Ovary (tissue), 7 donors: ENCODE measurements at regions not wholly inside any gene's neighbourhood (a gene's known extent, or its start where the extent isn't known, plus 50 kb on each side); places are given as distances from the start of the nearest gene placed in this dataset.
"Not testable (repeated sequence)": the region's sequence is repeated elsewhere in the genome, so short reads cannot be mapped to it uniquely, and the experiment has no call there.

ENCODE experiments used
- DNase-seq, 5 donors: peaks; one replicate each; pipeline ENCODE4 v3.0.0-alpha.2; 2019 to 2020
- H3K27ac ChIP-seq, 2 donors: fragments of 200-600 bp; one replicate each; pipeline versions ENCODE4 v1.5.1 to v1.8.0; 2019 to 2022
- H3K27me3 ChIP-seq: fragments of 200-600 bp; one replicate; pipeline ENCODE4 v1.8.0; 2022
- H3K36me3 ChIP-seq: fragments of 200-600 bp; sonication (generic); one replicate; pipeline ENCODE4 v1.5.1; 2019
- H3K4me1 ChIP-seq: one replicate; pipeline ENCODE4 v1.8.1; 2013; ENCODE audit warnings: mild to moderate bottlenecking, moderate library complexity; ENCODE audit not compliant: insufficient read depth
- H3K4me3 ChIP-seq: fragments of 200-600 bp; sonication (generic); one replicate; pipeline ENCODE4 v1.5.1; 2017
- H3K9me3 ChIP-seq, 2 donors: fragments of 200-600 bp in 1 of 2; sonication (generic) in 1 of 2; one replicate each; pipeline versions ENCODE4 v1.5.1 to v1.8.1; 2013 to 2019; ENCODE audit warnings: mild to moderate bottlenecking in 1 of 2, moderate library complexity in 1 of 2
- CTCF ChIP-seq, 3 donors: fragments of 450-650 bp in 2 of 3; fragments of 200-600 bp in 1 of 3; IDR thresholded peaks; one replicate each; pipeline versions ENCODE4 v1.5.1 to v1.8.0; 2016 to 2022; ENCODE audit warnings: antibody characterized with exemption in 3 of 3, mild to moderate bottlenecking in 1 of 3
- EP300 ChIP-seq: sonication (generic); formaldehyde crosslinking; IDR thresholded peaks from one replicate; pipeline ENCODE4 v1.6.1; 2017; ENCODE audit warnings: antibody characterized with exemption
- POLR2A ChIP-seq: fragments of 450-650 bp; IDR thresholded peaks from one replicate; pipeline ENCODE4 v1.6.1; 2017; ENCODE audit warnings: antibody characterized with exemption, mild to moderate bottlenecking, moderate library complexity
- WGBS, 3 donors: extraction: QIAGEN DNeasy Blood & Tissue Kit in 1 of 3; methylation state at CpG; one replicate each; pipeline versions ENCODE4 v1.1.5 to v1.1.7; 2013 to 2017; 5-methylcytosine and 5-hydroxymethylcytosine counted together
- intact Hi-C, 4 donors: fragments of 100-400 bp; cut with DNase I; formaldehyde crosslinking; loops; one replicate each; pipeline versions ENCODE4 v1.11.0 to v1.15.1; 2022 to 2023
- donor health status: DM: no; HTN: no; CAD: no; lungs with moderate emphysema.
- donor health status: DM: no; HTN: no; CAD: no.
- donor health status: Bipolar disorder and iron deficiency.
- donor health status: DM: no; HTN: no; CAD: no.
- donor health status: DM: yes; HTN: yes; CAD: no.

- intact Hi-C loops, result no loop called here
- no peak overlapping the region for H3K27ac ChIP-seq
These were observed 140.2 kb downstream of the EMB start for GRCh38 chr5:50300878-50301277.

GRCh38 chr5:50299896-50300295 lies 141.2 kb downstream of the EMB start:
- Histone ChIP-seq H3K36me3 (no peaks in the 10 kb centered on the region), H3K4me1 (no peaks in the 10 kb centered on the region), H3K27me3 (no peaks in the 10 kb centered on the region), H3K4me3 (no peak overlapping the region), H3K9me3 (no peaks in the 10 kb centered on the region), H3K27ac (no peak overlapping the region)
- no peak for DNase-seq
- intact Hi-C loops, result no loop called here
- TF ChIP-seq CTCF (IDR thresholded peaks at IDR 0.05), result no peak
- no peak for TF ChIP-seq EP300
- TF ChIP-seq POLR2A, result no peak
- WGBS, 3 donors, result 57 to 74% (median 73%) methylated on average over 1 of the region's 1 CpG

More at GRCh38 chr5:50300878-50301277, 140.2 kb downstream of the EMB start:
- Histone ChIP-seq H3K4me1 (no peaks in the 10 kb centered on the region), H3K4me3 (no peak overlapping the region), H3K9me3 (no peaks in the 10 kb centered on the region), H3K36me3 (no peaks in the 10 kb centered on the region), H3K27me3 (no peaks in the 10 kb centered on the region)
- TF ChIP-seq CTCF (IDR thresholded peaks at IDR 0.05) (no peak), POLR2A (no peak), EP300 (no peak)
- no peak for DNase-seq
- WGBS, 3 donors, result 57 to 83% (median 62%) methylated on average over 1 of the region's 1 CpG

- intact Hi-C loops, result no loop called here
- peak in 1 of 5 donors; percentile 23 for DNase-seq
These were observed 148.2 kb downstream of the EMB start for GRCh38 chr5:50292735-50293394.

GRCh38 chr5:50280461-50280860 lies 160.6 kb downstream of the EMB start:
- H3K9me3 ChIP-seq, H3K27me3 ChIP-seq, DNase-seq, H3K27ac ChIP-seq, H3K4me1 ChIP-seq, H3K36me3 ChIP-seq, H3K4me3 ChIP-seq, intact Hi-C loops: not testable (repeated sequence)
- 68 to 91% (median 89%) methylated on average over 10 of the region's 10 CpGs for WGBS, 3 donors

More at GRCh38 chr5:50292735-50293394, 148.2 kb downstream of the EMB start:
- no peak overlapping the region for H3K27ac ChIP-seq
- TF ChIP-seq EP300, result no peak
- no peak for TF ChIP-seq CTCF (IDR thresholded peaks at IDR 0.05)
- TF ChIP-seq POLR2A, result no peak
- H3K4me3 ChIP-seq, result no peak overlapping the region
- no peaks in the 10 kb centered on the region for H3K9me3 ChIP-seq
- H3K27me3 ChIP-seq, result no peaks in the 10 kb centered on the region
- 53 to 81% (median 80%) methylated on average over 9 of the region's 9 CpGs for WGBS, 3 donors
- no peaks in the 10 kb centered on the region for H3K4me1 ChIP-seq
- no peaks in the 10 kb centered on the region for H3K36me3 ChIP-seq
